Heart right ventricle (tissue), 16 donors: ENCODE measurements at regions not wholly inside any gene's neighbourhood (a gene's known extent, or its start where the extent isn't known, plus 50 kb on each side); places are given as distances from the start of the nearest gene placed in this dataset.
A peak's percentile ranks its signal among the peaks of the same experiment; 100 is the strongest.

Experiments used
- ATAC-seq, 8 donors: fragments of 200-7000 bp; cut with Tn5 transposase; one replicate each; pipeline ENCODE4 v1.9.1; 2020; ENCODE audit warnings: mild to moderate bottlenecking in 8 of 8, moderate library complexity in 8 of 8, moderate number of reproducible peaks in 1 of 8
- DNase-seq, 2 donors: peaks; one replicate each; pipeline ENCODE4 v3.0.0-alpha.2; 2020
- H3K27ac ChIP-seq, 10 donors: fragments of 200-600 bp; sonication (generic) in 2 of 10; one replicate each; pipeline versions ENCODE4 v1.5.0 to v1.8.0; 2020 to 2022; ENCODE audit warnings: mild to moderate bottlenecking in 3 of 10
- H3K27me3 ChIP-seq, 7 donors: fragments of 200-600 bp; one replicate each; pipeline ENCODE4 v1.8.0; 2021 to 2022; ENCODE audit warnings: mild to moderate bottlenecking in 2 of 7
- H3K36me3 ChIP-seq, 9 donors: fragments of 200-600 bp; sonication (generic) in 1 of 9; one replicate each; pipeline versions ENCODE4 v1.5.0 to v1.8.0; 2020 to 2022; ENCODE audit warnings: mild to moderate bottlenecking in 2 of 9
- H3K4me1 ChIP-seq, 9 donors: fragments of 200-600 bp; sonication (generic) in 1 of 9; one replicate each; pipeline versions ENCODE4 v1.5.0 to v1.8.0; 2020 to 2022; ENCODE audit warnings: mild to moderate bottlenecking in 4 of 9
- H3K4me3 ChIP-seq, 10 donors: fragments of 200-600 bp; sonication (generic) in 2 of 10; one replicate each; pipeline versions ENCODE4 v1.5.0 to v1.8.0; 2020 to 2022; ENCODE audit warnings: mild to moderate bottlenecking in 7 of 10, moderate library complexity in 2 of 10
- H3K9me3 ChIP-seq, 11 donors: fragments of 200-600 bp in 10 of 11; sonication (generic) in 2 of 11; one replicate each; pipeline versions ENCODE4 v1.5.0 to v1.8.0; 2013 to 2022; ENCODE audit warnings: mild to moderate bottlenecking in 2 of 11, control low read depth in 1 of 11, moderate library complexity in 1 of 11
- CTCF ChIP-seq, 9 donors: fragments of 200-600 bp; sonication (generic) in 2 of 9; IDR thresholded peaks; one replicate each; pipeline versions ENCODE4 v1.5.0 to v1.8.0; 2021 to 2022; ENCODE audit warnings: antibody characterized with exemption in 9 of 9, mild to moderate bottlenecking in 5 of 9, moderate library complexity in 1 of 9
- whole genome bisulfite sequencing, 2 donors: extraction: QIAGEN DNeasy Blood & Tissue Kit; methylation state at CpG; one replicate each; pipeline ENCODE4 v1.1.7; 2013; ENCODE audit warnings: inconsistent platforms in 1 of 2; 5-methylcytosine and 5-hydroxymethylcytosine counted together
- intact Hi-C, 10 donors: fragments of 100-400 bp; cut with DNase I; formaldehyde crosslinking; loops; one replicate each; pipeline versions ENCODE4 v1.11.1 to v1.14.2; 2022
- donor health status: Arrhythmogenic right ventricular cardiomyopathy.
- donor health status: ischemic (EF 13 %, LVEDD 7.1; RV severe dilation, severe dysfunction).
- donor health status: healthy with polysubstance abuse.
- donor health status: DM: no; HTN: yes; CAD: no.
- donor health status: DM: no; HTN: no; CAD: no.
- donor health status: ischemic (EF 25% LVEDD 6.9; RV normal size, moderate dysfunction).
- donor health status: ischemic (EF 25% LVEDD 5.7; RV mildly dilated, moderate dysfunction).
- donor health status: healthy.
- donor health status: DM: yes; HTN: yes; CAD: no.
- donor health status: Ischemic cardiomyopathy.
- donor health status: ischemic (EF 35%, LVEDD 5.7; RV mildly dilated, moderate dysfunction).
- donor health status: nonischemic (EF 11% LVEDD 7.7; RV severe dilation, severe dysfunction).
- donor health status: DM: yes; HTN: yes; CAD: no.
- donor health status: PGD.
- donor health status: ischemic (EF 29% LVEDD 5.4; RV normal size, mild dysfunction).
- donor health status: nonischemic (EF 23%, LVEDD 6.1; RV moderate dilation, normal function).

- no peaks in the 10 kb centered on the region for H3K36me3 ChIP-seq
- DNase-seq (no peak), ATAC-seq (no peak)
- no peaks in the 10 kb centered on the region for H3K27me3 ChIP-seq
- H3K4me1 ChIP-seq = peaks cover 0 to 16% (median 8%) of the 10 kb centered on the region in 9 donors
- no peaks in the 10 kb centered on the region for H3K9me3 ChIP-seq
- TF ChIP-seq CTCF (IDR thresholded peaks at IDR 0.05) = no peak
- WGBS, 2 donors = 88 to 90% methylated on average over 8 of the region's 8 CpGs
- H3K27ac ChIP-seq = peak overlapping the region in 6 of 10 donors; percentile 21 to 78 (median 53)
- intact Hi-C loops = no loop called here
- no peak overlapping the region for H3K4me3 ChIP-seq
Observed at GRCh38 chr2:8379128-8379527, 302.7 kb upstream of the ID2 start.

DNA sequence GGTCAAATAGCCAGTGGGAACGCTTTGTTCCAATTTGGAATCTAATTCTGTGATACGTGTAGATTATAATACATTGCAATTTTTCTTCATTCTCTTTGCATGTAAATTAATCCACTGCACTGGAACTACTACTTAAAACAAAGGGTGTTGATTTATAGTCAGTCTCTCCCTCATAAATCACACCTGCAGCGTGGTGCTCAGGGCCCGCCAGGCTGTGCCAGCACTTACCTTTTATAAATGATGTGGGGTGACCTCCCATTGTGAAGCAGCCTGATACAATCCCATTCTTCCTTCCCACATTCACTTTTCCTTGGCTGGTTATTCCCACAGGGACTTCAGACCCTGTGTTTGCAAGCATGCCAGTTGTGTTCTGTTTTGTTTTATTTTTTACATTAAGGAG, 302.3 kb upstream of the ID2 start:
- Histone ChIP-seq H3K27ac (peak overlapping the region; percentile 21 to 78 (median 44)), H3K9me3 (no peaks in the 10 kb centered on the region), H3K4me3 (no peak overlapping the region), H3K36me3 (no peaks in the 10 kb centered on the region), H3K4me1 (peaks cover 0 to 16% (median 8%) of the 10 kb centered on the region in 9 donors), H3K27me3 (no peaks in the 10 kb centered on the region)
- no peak for ATAC-seq
- intact Hi-C loops = no loop called here
- WGBS, 2 donors = 81 to 90% methylated on average over 4 of the region's 4 CpGs
- no peak for TF ChIP-seq CTCF (IDR thresholded peaks at IDR 0.05)
- no peak for DNase-seq

DNA sequence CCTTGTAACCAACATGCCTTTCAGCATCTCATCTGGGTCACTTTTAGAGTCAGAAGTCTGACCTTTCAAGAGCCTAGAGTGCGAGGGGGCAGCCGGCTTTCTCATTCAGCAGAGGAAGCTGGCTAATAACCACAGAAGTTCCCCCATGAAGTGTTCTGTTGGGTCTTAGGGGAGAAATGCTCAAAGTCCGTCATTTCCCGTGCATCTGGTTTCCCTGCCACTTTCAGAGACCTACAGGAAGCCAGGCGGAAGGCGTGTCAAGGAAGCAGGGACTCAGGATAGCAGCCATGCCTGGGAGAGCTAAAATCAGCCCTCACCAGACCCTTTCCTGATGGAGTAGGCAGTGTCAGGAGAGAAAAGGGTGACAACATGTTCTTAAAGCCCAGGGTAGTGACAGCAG, 301.8 kb upstream of the ID2 start:
- Histone ChIP-seq H3K27ac (peak overlapping the region; percentile 25 to 78 (median 48)), H3K9me3 (no peaks in the 10 kb centered on the region), H3K4me1 (peaks cover 0 to 16% (median 8%) of the 10 kb centered on the region in 9 donors), H3K36me3 (no peaks in the 10 kb centered on the region), H3K27me3 (no peaks in the 10 kb centered on the region), H3K4me3 (no peak overlapping the region)
- no peak for TF ChIP-seq CTCF (IDR thresholded peaks at IDR 0.05)
- intact Hi-C loops = loop anchor here in 1 of 10 donors (10.0 kb wide), 1 partner anchor 115 kb away; no protein-coding TSS in a partner anchor
- ATAC-seq (peak in 7 of 8 donors; percentile 67 to 96 (median 94)), DNase-seq (peak in 1 of 2 donors; percentile 71)
- 52 to 62% methylated on average over 6 of the region's 6 CpGs for WGBS, 2 donors

GRCh38 chr2:8380566-8380965, 301.3 kb upstream of the ID2 start:
- intact Hi-C loops = loop anchor here in 1 of 10 donors (10.0 kb wide), 1 partner anchor 114 kb away; no protein-coding TSS in a partner anchor
- Histone ChIP-seq H3K36me3 (no peaks in the 10 kb centered on the region), H3K27ac (peak overlapping the region in 8 of 10 donors; percentile 38 to 78 (median 56)), H3K4me1 (peaks cover 0 to 16% (median 8%) of the 10 kb centered on the region in 9 donors), H3K27me3 (no peaks in the 10 kb centered on the region), H3K9me3 (no peaks in the 10 kb centered on the region), H3K4me3 (no peak overlapping the region)
- no peak for TF ChIP-seq CTCF (IDR thresholded peaks at IDR 0.05)
- ATAC-seq (peak in 5 of 8 donors; percentile 27 to 45 (median 39)), DNase-seq (no peak)
- WGBS, 2 donors = 79 to 90% methylated on average over 3 of the region's 3 CpGs
